CD8-positive, alpha-beta memory T cell (primary cell): ENCODE measurements at regions not wholly inside any gene's neighbourhood (a gene's known extent, or its start where the extent isn't known, plus 50 kb on each side); places are given as distances from the start of the nearest gene placed in this dataset.

Source experiments
- CTCF ChIA-PET: fragments of 350-600 bp; sonication (Branson Sonifier 250); formaldehyde crosslinking; loops from one replicate; lab custom pipeline; 2021; ENCODE audit warnings: antibody characterized with exemption; lab: Charles Lee
- POLR2A ChIA-PET: fragments of 350-600 bp; sonication (Branson Sonifier 250); formaldehyde crosslinking; loops from one replicate; lab custom pipeline; 2021; ENCODE audit warnings: antibody characterized with exemption; lab: Charles Lee
- DNase-seq, 5 donors: peaks; one replicate each; pipeline versions ENCODE4 v3.0.0 to v3.0.0-alpha.2; 2020 to 2022; ENCODE audit warnings: mixed read lengths in 1 of 5
- H3K27ac ChIP-seq: one replicate; pipeline ENCODE4 v1.7.0; 2013; ENCODE audit warnings: low read depth, mild to moderate bottlenecking, low read length, moderate library complexity
- H3K27me3 ChIP-seq: 2 replicates; pipeline ENCODE4 v1.7.0; 2013; ENCODE audit warnings: low read length, mild to moderate bottlenecking; ENCODE audit not compliant: insufficient read depth, poor library complexity, severe bottlenecking
- H3K36me3 ChIP-seq: 2 replicates; pipeline ENCODE4 v1.7.0; 2013; ENCODE audit warnings: mild to moderate bottlenecking, low read length, moderate library complexity; ENCODE audit not compliant: insufficient read depth
- H3K4me1 ChIP-seq: 2 replicates; pipeline ENCODE4 v1.7.0; 2013; ENCODE audit warnings: mild to moderate bottlenecking, low read length, moderate library complexity; ENCODE audit not compliant: insufficient read depth
- H3K4me3 ChIP-seq: 2 replicates; pipeline ENCODE4 v1.7.0; 2013; ENCODE audit warnings: mild to moderate bottlenecking, low read length
- H3K9me3 ChIP-seq: 2 replicates; pipeline ENCODE4 v1.7.0; 2013; ENCODE audit warnings: mild to moderate bottlenecking, low read length
- H3K27ac Mint-ChIP-seq, 8 donors: one replicate each; pipeline ENCODE4 v1.8.0; 2020 to 2021; ENCODE audit warnings: mixed read lengths in 8 of 8, mild to moderate bottlenecking in 6 of 8, inconsistent platforms in 3 of 8, moderate library complexity in 3 of 8
- H3K27me3 Mint-ChIP-seq, 2 donors: one replicate each; pipeline ENCODE4 v1.8.0; 2020 to 2021; ENCODE audit warnings: mixed read lengths in 2 of 2, mild to moderate bottlenecking in 1 of 2, moderate library complexity in 1 of 2
- H3K36me3 Mint-ChIP-seq, 3 donors: one replicate each; pipeline ENCODE4 v1.8.0; 2020 to 2021; ENCODE audit warnings: mixed read lengths in 3 of 3, inconsistent platforms in 1 of 3, mild to moderate bottlenecking in 1 of 3
- H3K4me1 Mint-ChIP-seq, 3 donors: one replicate each; pipeline ENCODE4 v1.8.0; 2020 to 2021; ENCODE audit warnings: mixed read lengths in 3 of 3, inconsistent platforms in 1 of 3, mild to moderate bottlenecking in 1 of 3
- H3K4me3 Mint-ChIP-seq, 7 donors: one replicate each; pipeline ENCODE4 v1.8.0; 2020 to 2021; ENCODE audit warnings: mixed read lengths in 7 of 7, mild to moderate bottlenecking in 6 of 7, moderate library complexity in 4 of 7, inconsistent platforms in 2 of 7
- H3K9me3 Mint-ChIP-seq, 5 donors: one replicate each; pipeline ENCODE4 v1.8.0; 2020 to 2022; ENCODE audit warnings: mixed read lengths in 5 of 5, mild to moderate bottlenecking in 3 of 5, moderate library complexity in 2 of 5, inconsistent platforms in 1 of 5

- Histone ChIP-seq H3K4me1 (no peaks in the 10 kb centered on the region), H3K27me3 (no peaks in the 10 kb centered on the region), H3K27ac (no peak overlapping the region), H3K36me3 (no peaks in the 10 kb centered on the region), H3K4me3 (no peak overlapping the region), H3K9me3 (no peaks in the 10 kb centered on the region)
- H3K4me3 Mint-ChIP-seq, result no peak overlapping the region
- H3K36me3 Mint-ChIP-seq, result no peaks in the 10 kb centered on the region
- no peak for DNase-seq
- H3K9me3 Mint-ChIP-seq, result no peaks in the 10 kb centered on the region
- peaks cover 4 to 23% of the 10 kb centered on the region in 2 donors for H3K27me3 Mint-ChIP-seq
- ChIA-PET POLR2A (no interaction called here), CTCF (no interaction called here)
- H3K4me1 Mint-ChIP-seq, result peaks cover 0 to 6% (median 0%) of the 10 kb centered on the region in 3 donors
- no peak overlapping the region for H3K27ac Mint-ChIP-seq
Observed at GRCh38 chr5:5573798-5574380, 151.4 kb downstream of the ICE1 start.

DNA sequence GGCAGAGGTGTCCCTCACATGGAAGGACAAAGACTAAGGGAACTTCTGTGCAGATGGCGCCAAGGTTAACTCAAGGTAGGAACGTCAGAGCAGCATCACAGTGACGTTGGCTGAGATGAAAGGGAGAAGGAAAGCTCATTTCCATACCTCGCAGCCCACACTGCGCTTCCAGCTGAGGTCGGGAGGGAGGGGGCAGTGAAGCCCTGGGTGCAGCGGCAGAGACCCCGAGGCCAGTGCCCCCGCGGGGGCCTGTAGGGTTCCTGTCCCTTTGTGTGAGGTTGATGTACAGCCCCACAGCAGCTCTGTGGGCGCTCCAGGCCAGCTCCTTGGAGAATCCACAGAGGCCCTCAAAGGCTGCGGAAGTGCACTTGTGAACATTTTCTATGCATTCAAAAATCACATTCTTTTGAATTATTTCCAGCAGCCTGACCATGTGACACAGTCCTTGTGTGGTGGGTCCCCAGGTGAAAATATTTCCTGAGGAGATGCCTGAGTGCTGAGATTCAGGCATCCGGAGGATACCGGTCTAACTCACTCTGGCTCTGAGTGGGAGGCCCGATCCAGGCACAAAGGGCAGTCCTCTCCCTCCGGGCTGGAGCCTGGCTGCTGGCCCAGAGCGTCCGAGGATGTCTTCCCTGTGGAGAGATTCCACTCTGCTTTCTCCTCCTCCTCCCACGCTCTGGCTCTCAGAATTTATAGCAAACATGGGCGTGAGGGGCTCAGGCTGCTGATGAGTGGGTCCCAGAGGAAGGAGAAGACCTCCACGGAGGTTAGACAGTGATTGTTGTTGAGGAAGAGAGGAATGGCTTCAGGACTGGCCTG lies 150.7 kb downstream of the ICE1 start:
- Histone ChIP-seq H3K27me3 (no peaks in the 10 kb centered on the region), H3K27ac (no peak overlapping the region), H3K4me3 (no peak overlapping the region), H3K36me3 (no peaks in the 10 kb centered on the region), H3K4me1 (no peaks in the 10 kb centered on the region), H3K9me3 (no peaks in the 10 kb centered on the region)
- no peak overlapping the region for H3K4me3 Mint-ChIP-seq
- peaks cover 0 to 6% (median 0%) of the 10 kb centered on the region in 3 donors for H3K4me1 Mint-ChIP-seq
- ChIA-PET CTCF (no interaction called here), POLR2A (no interaction called here)
- DNase-seq, result no peak
- no peaks in the 10 kb centered on the region for H3K36me3 Mint-ChIP-seq
- peaks cover 4 to 25% of the 10 kb centered on the region in 2 donors for H3K27me3 Mint-ChIP-seq
- H3K27ac Mint-ChIP-seq, result no peak overlapping the region
- H3K9me3 Mint-ChIP-seq, result no peaks in the 10 kb centered on the region

- H3K27me3 Mint-ChIP-seq, result peaks cover 4 to 25% of the 10 kb centered on the region in 2 donors
- no peaks in the 10 kb centered on the region for H3K36me3 Mint-ChIP-seq
- no peak overlapping the region for H3K4me3 Mint-ChIP-seq
- no peak for DNase-seq
- ChIA-PET POLR2A (no interaction called here), CTCF (no interaction called here)
- H3K27ac ChIP-seq, result no peak overlapping the region
- no peaks in the 10 kb centered on the region for H3K9me3 Mint-ChIP-seq
- H3K4me1 ChIP-seq, result no peaks in the 10 kb centered on the region
- no peaks in the 10 kb centered on the region for H3K27me3 ChIP-seq
- no peaks in the 10 kb centered on the region for H3K9me3 ChIP-seq
- H3K36me3 ChIP-seq, result no peaks in the 10 kb centered on the region
- H3K4me1 Mint-ChIP-seq, result peaks cover 0 to 6% (median 0%) of the 10 kb centered on the region in 3 donors
- H3K4me3 ChIP-seq, result no peak overlapping the region
- peak overlapping the region in 1 of 8 donors; percentile 26 for H3K27ac Mint-ChIP-seq
Observed at GRCh38 chr5:5572010-5572865, 149.8 kb downstream of the ICE1 start.

GRCh38 chr5:5570646-5571045 lies 148.2 kb downstream of the ICE1 start:
- H3K9me3 ChIP-seq, result no peaks in the 10 kb centered on the region
- POLR2A ChIA-PET, result no interaction called here
- H3K9me3 Mint-ChIP-seq, result no peaks in the 10 kb centered on the region
- no peak overlapping the region for H3K4me3 Mint-ChIP-seq
- no peaks in the 10 kb centered on the region for H3K36me3 ChIP-seq
- CTCF ChIA-PET, result no interaction called here
- peaks cover 2 to 15% of the 10 kb centered on the region in 2 donors for H3K27me3 Mint-ChIP-seq
- no peaks in the 10 kb centered on the region for H3K4me1 ChIP-seq
- no peaks in the 10 kb centered on the region for H3K36me3 Mint-ChIP-seq
- H3K4me1 Mint-ChIP-seq, result peaks cover 0 to 6% (median 0%) of the 10 kb centered on the region in 3 donors
- H3K27me3 ChIP-seq, result no peaks in the 10 kb centered on the region
- no peak for DNase-seq
- no peak overlapping the region for H3K27ac Mint-ChIP-seq
- H3K4me3 ChIP-seq, result no peak overlapping the region
- H3K27ac ChIP-seq, result no peak overlapping the region

GRCh38 chr5:5564898-5565297 lies 142.4 kb downstream of the ICE1 start:
- POLR2A ChIA-PET, result no interaction called here
- Mint-ChIP-seq H3K4me1 (no peaks in the 10 kb centered on the region), H3K36me3 (no peaks in the 10 kb centered on the region), H3K27ac (peak overlapping the region in 1 of 8 donors; percentile 10), H3K9me3 (no peaks in the 10 kb centered on the region), H3K27me3 (peaks cover 8 to 30% of the 10 kb centered on the region in 2 donors), H3K4me3 (no peak overlapping the region)
- H3K36me3 ChIP-seq, result no peaks in the 10 kb centered on the region
- H3K4me1 ChIP-seq, result no peaks in the 10 kb centered on the region
- H3K27ac ChIP-seq, result no peak overlapping the region
- H3K4me3 ChIP-seq, result no peak overlapping the region
- H3K27me3 ChIP-seq, result no peaks in the 10 kb centered on the region
- CTCF ChIA-PET, result no interaction called here
- no peak for DNase-seq
- H3K9me3 ChIP-seq, result no peaks in the 10 kb centered on the region

GRCh38 chr5:5560016-5560415 lies 137.5 kb downstream of the ICE1 start:
- Histone ChIP-seq H3K4me3 (no peak overlapping the region), H3K4me1 (no peaks in the 10 kb centered on the region), H3K9me3 (no peaks in the 10 kb centered on the region), H3K36me3 (no peaks in the 10 kb centered on the region), H3K27me3 (no peaks in the 10 kb centered on the region), H3K27ac (no peak overlapping the region)
- ChIA-PET CTCF (no interaction called here), POLR2A (no interaction called here)
- H3K27ac Mint-ChIP-seq, result no peak overlapping the region
- peaks cover 10 to 30% of the 10 kb centered on the region in 2 donors for H3K27me3 Mint-ChIP-seq
- no peak overlapping the region for H3K4me3 Mint-ChIP-seq
- H3K4me1 Mint-ChIP-seq, result no peaks in the 10 kb centered on the region
- DNase-seq, result no peak
- H3K9me3 Mint-ChIP-seq, result no peaks in the 10 kb centered on the region
- peaks cover 0 to under 1% (median 0%) of the 10 kb centered on the region in 3 donors for H3K36me3 Mint-ChIP-seq

DNA sequence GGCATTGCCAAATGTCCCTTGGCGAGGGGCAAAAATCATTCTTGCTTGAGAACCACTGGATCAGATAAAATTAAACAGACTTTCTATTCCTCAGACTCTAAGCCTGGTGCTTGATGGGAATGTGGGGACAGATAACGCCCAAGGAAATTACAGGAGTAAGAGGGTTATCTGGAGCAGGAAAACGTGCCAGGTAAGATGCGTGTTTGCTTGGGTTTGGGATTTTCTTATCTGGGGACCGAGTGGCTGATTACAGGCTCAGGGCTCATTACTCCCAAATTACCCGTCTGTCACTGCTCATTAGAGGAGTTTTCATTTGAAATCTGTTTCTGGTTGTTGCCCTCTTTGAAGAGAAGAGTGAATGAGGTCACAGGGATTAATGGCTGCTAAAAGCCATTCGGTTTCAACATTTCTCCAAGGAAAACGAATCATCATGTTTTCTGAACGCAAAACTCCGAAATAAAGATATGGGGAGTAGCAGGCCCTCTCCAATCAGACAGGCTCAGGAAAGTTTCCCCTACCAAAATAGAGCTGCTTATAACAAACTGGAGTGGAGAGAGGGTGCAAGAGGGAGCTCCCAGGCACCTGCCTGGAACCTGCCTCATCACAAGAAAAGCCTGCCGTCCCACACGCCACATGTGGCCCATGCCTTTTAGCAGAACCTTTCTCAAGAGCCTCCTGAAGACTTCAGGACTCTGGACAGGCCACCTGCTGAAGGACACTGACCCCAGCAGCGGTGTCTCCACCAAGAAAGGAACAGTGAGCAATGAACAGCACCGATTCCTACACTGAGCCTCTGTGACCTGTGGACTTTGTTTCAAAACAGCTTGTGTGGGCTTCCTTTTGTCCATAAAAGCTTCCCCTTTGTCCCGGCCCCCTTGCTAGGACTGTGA lies 136.4 kb downstream of the ICE1 start:
- ChIA-PET POLR2A (no interaction called here), CTCF (no interaction called here)
- H3K4me3 ChIP-seq, result no peak overlapping the region
- peaks cover 0 to 3% (median 0%) of the 10 kb centered on the region in 5 donors for H3K9me3 Mint-ChIP-seq
- peaks cover 10 to 38% of the 10 kb centered on the region in 2 donors for H3K27me3 Mint-ChIP-seq
- H3K36me3 ChIP-seq, result no peaks in the 10 kb centered on the region
- peaks cover 0 to 6% (median 0%) of the 10 kb centered on the region in 3 donors for H3K36me3 Mint-ChIP-seq
- no peak overlapping the region for H3K4me3 Mint-ChIP-seq
- DNase-seq, result no peak
- H3K27ac ChIP-seq, result no peak overlapping the region
- H3K27ac Mint-ChIP-seq, result no peak overlapping the region
- no peaks in the 10 kb centered on the region for H3K9me3 ChIP-seq
- H3K4me1 ChIP-seq, result no peaks in the 10 kb centered on the region
- H3K27me3 ChIP-seq, result no peaks in the 10 kb centered on the region
- no peaks in the 10 kb centered on the region for H3K4me1 Mint-ChIP-seq
